Cardiac fibroblast (primary cell): ENCODE measurements at regions not wholly inside any gene's neighbourhood (a gene's known extent, or its start where the extent isn't known, plus 50 kb on each side); places are given as distances from the start of the nearest gene placed in this dataset.

Source experiments
- DNase-seq, 2 donors: peaks; one replicate each; pipeline versions ENCODE4 v3.0.0 to v3.0.0-alpha.2; 2010; ENCODE audit warnings: low read depth in 2 of 2
- H3K4me3 ChIP-seq, 2 donors: replicated peaks in 1 of 2; 1 replicate in 1 of 2; 2 replicates in 1 of 2; pipeline ENCODE4 v1.5.1; 2011; ENCODE audit warnings: low read depth in 2 of 2, low read length in 2 of 2, mild to moderate bottlenecking in 2 of 2, moderate library complexity in 1 of 2
- TF ChIP-seq, protein P1 (sequence below): IDR thresholded peaks from one replicate; pipeline ENCODE4 v1.5.1; 2011; ENCODE audit warnings: low read depth, mild to moderate bottlenecking, low read length, inconsistent platforms

DNA sequence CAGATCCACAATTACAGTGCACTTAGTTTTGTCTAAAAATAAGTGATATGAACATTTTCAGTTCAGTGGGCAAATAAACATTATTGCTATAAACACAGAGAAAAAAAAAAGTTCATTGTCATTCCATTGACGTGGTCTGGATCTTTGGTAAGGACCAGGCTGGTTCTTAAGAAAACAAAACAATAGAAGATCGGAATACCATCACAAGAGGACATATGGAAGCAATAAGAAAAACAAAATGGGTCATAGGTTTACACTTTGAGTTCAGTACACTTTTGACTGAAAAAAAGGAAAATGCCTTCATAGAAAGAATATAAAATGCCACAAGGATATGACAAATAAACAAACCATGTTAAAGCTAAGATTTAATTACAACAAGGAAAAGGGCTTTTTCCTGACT is 289.5 kb upstream of the TYRP1 start:
- H3K4me3 ChIP-seq = no peak overlapping the region
- TF ChIP-seq, protein P1, sequence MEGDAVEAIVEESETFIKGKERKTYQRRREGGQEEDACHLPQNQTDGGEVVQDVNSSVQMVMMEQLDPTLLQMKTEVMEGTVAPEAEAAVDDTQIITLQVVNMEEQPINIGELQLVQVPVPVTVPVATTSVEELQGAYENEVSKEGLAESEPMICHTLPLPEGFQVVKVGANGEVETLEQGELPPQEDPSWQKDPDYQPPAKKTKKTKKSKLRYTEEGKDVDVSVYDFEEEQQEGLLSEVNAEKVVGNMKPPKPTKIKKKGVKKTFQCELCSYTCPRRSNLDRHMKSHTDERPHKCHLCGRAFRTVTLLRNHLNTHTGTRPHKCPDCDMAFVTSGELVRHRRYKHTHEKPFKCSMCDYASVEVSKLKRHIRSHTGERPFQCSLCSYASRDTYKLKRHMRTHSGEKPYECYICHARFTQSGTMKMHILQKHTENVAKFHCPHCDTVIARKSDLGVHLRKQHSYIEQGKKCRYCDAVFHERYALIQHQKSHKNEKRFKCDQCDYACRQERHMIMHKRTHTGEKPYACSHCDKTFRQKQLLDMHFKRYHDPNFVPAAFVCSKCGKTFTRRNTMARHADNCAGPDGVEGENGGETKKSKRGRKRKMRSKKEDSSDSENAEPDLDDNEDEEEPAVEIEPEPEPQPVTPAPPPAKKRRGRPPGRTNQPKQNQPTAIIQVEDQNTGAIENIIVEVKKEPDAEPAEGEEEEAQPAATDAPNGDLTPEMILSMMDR = no peak
- DNase-seq = no peak

DNA sequence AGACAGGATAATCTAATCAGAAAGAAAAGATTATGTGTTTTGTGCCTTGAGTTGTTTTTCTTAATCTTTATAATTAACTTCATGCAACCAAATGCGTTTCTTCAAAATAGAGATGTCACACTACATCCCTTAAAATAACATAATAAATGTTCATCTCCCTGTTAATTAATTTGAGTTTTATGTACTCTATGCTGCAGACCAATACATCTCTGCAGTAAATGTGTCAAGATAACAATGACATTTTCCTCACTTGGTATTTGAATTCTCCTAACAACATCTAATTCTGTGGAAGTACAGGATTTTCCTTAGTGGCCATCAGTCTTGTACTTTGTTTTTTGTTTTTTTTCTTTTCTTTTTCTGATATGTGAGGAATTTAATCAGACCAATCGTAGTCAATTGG is 279.2 kb upstream of the TYRP1 start:
- no peak overlapping the region for H3K4me3 ChIP-seq
- no peak for DNase-seq
- TF ChIP-seq, protein P1 = no peak

DNA sequence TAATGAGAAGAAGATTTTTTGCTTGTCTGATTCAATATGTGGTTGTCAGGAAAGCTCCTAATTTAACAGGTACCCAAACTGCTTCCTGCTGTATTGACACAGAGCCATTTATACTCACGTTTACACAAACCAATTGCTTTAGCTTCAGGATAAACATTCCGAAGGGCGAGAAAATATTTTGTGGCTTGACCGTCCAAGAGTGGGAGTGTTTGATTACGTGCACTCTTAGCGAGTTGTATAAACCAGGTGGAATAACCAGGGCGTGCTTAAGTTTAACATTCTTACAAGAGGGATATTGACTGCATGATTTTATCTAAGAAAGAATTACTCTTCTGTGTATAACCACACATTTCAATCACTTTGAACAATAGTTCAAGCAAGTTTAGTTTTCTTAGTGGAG is 278.7 kb upstream of the TYRP1 start:
- TF ChIP-seq, protein P1 = no peak
- H3K4me3 ChIP-seq = no peak overlapping the region
- no peak for DNase-seq

DNA sequence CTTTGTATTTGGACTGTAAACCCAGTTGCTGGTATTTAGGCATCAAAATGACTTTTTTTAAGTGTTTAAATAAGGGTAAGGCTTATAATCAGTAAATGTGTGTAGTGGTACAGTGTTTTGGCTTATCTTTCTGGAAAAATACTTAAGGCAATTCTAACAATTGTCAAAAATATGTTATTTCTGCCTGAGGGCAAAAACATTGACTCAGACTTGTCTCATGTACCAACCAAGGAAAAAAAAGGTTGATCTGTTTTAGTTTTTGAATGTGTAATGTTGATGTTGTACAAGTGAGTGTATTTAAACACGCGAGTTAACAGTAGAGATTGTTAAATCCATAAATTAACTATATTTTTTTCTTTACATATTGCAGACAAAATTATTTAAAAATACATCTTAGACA is 277.8 kb upstream of the TYRP1 start:
- TF ChIP-seq, protein P1 = no peak
- H3K4me3 ChIP-seq = no peak overlapping the region

DNA sequence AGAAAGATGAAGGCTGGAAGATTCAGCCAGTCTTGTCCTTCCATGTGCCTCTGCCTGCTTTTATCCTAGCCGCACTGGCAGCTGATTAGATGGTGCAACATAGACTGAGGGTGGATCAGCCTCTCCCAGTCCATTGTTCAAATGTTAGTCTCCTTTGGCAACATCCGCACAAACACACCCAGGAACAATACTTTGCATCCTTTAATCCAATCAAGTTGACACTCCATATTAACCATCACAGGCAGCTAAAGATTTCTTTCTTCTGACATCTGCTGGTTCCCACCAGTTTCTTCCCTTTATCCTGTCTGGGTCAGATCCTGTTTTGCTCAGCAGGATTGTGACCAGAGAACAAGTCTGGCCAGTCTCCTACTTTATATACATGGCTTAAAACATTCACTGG is 276.5 kb upstream of the TYRP1 start:
- TF ChIP-seq, protein P1 = no peak
- DNase-seq = no peak

More for the DNA sequence above, 277.8 kb upstream of the TYRP1 start:
- DNase-seq = no peak

DNA sequence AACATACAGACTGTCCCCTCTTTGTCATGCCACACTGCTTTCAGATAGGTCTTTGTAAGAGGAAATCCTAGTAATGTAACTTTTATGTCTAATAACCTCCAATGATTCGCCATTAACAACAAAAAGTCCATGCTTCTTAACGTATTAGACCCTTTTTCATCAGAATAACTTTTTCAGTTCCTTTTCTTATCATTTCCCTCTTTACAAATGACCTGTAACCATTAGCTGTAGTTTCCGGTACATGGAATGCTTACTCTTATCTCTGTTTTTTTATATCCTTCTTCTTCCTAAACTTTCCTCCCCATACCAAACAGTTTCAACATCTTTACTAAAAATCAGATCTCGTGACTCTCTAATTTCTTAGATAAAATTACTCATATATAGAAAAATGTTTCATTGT is 268.9 kb upstream of the TYRP1 start:
- no peak for DNase-seq
- TF ChIP-seq, protein P1 = no peak
- H3K4me3 ChIP-seq = no peak overlapping the region

More for the DNA sequence above, 276.5 kb upstream of the TYRP1 start:
- H3K4me3 ChIP-seq = no peak overlapping the region

DNA sequence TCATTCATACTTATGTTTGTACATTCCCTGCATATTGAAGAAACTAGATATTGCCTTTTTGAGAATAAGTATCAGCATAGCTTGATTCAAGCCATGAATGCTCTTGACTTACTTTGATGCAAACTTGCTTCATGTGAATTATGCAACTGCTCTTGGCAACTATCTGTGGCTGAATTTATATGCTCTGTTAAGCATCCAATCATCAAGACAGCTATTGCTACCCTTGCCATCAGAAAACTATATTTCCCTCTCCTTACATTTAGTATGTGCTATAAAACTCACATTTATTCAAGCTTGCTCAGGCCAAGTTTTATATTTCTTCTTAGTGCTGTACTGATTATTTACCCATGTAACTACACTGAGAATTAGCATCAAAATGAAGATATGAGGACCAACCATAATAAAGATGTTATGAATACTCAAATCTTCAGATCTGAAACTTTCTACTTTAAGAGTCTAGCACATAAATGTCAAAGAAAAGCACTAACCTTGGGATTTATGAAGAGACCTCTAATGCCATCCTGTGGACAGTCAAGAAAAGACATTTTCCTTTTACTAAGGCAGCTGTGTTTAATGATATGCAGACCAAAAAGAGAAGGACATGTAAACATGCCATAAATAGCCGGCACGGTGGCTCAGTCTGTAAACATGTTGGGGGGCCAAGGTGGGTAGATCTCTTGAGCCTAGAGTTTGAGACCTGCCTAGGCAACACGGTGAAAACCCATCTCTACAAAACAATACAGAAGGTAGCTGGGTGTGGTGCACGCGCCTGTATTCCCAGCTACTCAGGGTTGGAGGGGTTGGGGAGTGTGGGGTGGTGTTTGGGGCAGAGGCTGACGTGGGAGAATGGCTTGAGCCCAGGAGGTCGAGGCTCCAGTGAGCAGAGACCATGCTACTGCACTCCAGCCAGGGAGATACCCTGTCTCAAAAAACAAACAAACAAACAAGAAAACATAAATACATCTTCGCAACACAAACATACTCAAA is 267.0 kb upstream of the TYRP1 start:
- no peak overlapping the region for H3K4me3 ChIP-seq
- TF ChIP-seq, protein P1 = no peak
- peak; percentile 3 to 21 for DNase-seq
